WTC11 (cell line): ENCODE measurements at regions not wholly inside any gene's neighbourhood (a gene's known extent, or its start where the extent isn't known, plus 50 kb on each side); places are given as distances from the start of the nearest gene placed in this dataset.

Source experiments
- CTCF ChIP-seq: fragments of 200-600 bp; IDR thresholded peaks from 2 replicates; pipeline ENCODE4 v1.8.0; 2022; ENCODE audit warnings: antibody characterized with exemption
- E2F4 ChIP-seq: sonication (generic); formaldehyde crosslinking; IDR thresholded peaks from 2 replicates; pipeline ENCODE4 v1.8.1; 2022; ENCODE audit warnings: low read depth, mild to moderate bottlenecking, moderate library complexity, missing genetic modification reagents, borderline replicate concordance
- NFE2L1 ChIP-seq: sonication (generic); formaldehyde crosslinking; IDR thresholded peaks from 2 replicates; pipeline ENCODE4 v1.8.1; 2023; ENCODE audit warnings: missing genetic modification reagents
- ZNF532 ChIP-seq: fragments of 250-450 bp; sonication (Bioruptor Pico); IDR thresholded peaks from 2 replicates; pipeline ENCODE4 v1.9.0; 2021; ENCODE audit warnings: mild to moderate bottlenecking, borderline replicate concordance

GRCh38 chr10:57186201-57186600, 825.1 kb upstream of the ZWINT start:
- no peak for TF ChIP-seq ZNF532
- no peak for TF ChIP-seq NFE2L1 (CRISPR knock-in tag)
- TF ChIP-seq CTCF, result no peak
- no peak for TF ChIP-seq E2F4 (CRISPR knock-in tag)
